ENCODE measurements at regions not wholly inside any gene's neighbourhood (a gene's known extent, or its start where the extent isn't known, plus 50 kb on each side); places are given as distances from the start of the nearest gene placed in this dataset.

DNA sequence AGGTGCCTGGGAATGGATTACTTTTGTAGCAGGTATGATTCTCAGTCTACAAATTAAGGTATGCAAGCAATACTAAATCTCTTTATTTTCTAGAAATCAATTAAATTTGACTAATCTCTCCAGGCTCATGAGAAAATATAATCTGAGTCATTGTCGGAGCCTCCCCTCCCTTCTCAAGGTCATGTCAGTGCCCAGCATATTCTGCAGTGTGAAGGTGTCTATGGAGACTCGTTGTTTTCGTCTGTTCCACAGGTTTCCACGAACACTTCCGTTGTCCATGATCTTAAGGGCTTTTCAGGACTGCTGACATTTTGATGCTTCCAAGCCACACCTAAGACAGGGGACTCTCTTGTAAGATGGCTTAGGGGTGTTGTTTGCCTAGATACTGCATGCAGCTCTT is 56.6 kb upstream of the SCOC start:
- no peak for DNase-seq
- intact Hi-C loops (cut with DNase I): no loop called here

DNA sequence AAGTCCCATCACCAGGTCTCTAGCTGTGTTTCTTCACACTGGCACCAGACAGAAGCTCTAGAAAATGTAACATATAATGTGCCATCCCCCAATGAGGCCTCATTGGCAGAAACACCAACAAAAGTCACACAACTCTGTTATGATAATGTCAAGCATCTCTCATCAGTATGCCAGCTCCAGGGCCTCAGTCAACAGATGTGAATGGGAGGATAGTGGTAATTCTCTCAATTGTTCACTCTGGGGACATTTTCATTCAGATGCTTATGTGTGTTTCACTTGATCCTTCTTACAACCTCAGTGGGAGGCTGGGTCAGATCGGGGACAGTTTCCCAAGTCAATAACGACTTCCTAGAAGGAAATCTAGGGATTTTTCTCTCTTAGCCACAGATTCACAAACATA is 57.5 kb upstream of the SCOC start:
- DNase-seq: no peak
- intact Hi-C loops (cut with DNase I): no loop called here

- intact Hi-C loops (cut with DNase I): no loop called here
- no peak for DNase-seq
Measured at GRCh38 chr4:140315438-140315837, 58.0 kb upstream of the SCOC start.

DNA sequence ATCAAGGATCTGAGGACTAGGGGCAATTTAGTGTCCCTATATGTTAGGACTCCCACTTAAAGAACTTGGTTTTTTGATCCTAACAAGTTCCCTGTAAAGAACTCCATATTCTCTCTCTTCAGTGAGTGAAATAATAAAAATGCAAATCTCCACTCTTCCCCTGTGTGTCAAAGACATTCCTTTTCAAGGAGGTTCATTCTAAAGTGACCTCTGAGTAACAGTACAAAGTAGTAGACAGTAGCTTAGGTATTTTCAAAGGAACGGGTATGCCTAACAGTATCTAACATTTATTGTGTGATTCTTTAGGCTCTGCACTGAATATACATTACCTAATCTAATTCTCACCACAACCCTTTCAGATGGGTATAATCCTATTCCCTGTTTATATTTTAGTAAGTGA is 58.4 kb upstream of the SCOC start:
- intact Hi-C loops (cut with DNase I): no loop called here
- DNase-seq: no peak

GRCh38 chr4:140312100-140312499 is 61.3 kb upstream of the SCOC start:
- DNase-seq: peak in 1 of 42 donors; percentile 5
- intact Hi-C loops (cut with DNase I): no loop called here

DNA sequence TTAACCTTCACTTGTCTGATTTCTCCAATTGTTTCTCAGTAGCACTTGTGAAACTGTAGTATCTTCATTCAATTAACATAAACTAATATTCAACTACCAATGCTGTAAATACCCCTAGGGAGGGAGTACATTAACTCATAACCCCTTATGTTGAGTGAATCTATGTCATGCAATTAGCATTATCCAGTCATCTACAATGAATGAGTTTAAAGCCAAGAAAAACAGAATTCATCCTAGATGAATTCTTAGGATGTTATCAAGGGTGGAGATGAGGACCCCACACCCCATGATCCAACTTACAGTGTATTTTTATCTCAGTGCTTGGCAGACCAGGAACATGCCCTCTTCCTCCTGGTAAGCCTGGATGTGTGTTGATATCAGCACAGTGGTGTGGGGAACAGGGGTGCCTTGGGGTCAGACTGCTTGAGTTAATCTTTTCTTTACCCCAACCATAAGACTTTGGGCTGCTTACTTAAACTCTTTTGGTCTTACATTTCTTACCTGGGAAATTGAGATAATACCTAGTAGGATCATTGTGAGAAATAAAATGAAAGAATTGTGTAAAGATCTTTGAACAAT is 62.1 kb upstream of the SCOC start:
- intact Hi-C loops (cut with DNase I): no loop called here
- DNase-seq: peak in 1 of 42 donors; percentile 8

DNA sequence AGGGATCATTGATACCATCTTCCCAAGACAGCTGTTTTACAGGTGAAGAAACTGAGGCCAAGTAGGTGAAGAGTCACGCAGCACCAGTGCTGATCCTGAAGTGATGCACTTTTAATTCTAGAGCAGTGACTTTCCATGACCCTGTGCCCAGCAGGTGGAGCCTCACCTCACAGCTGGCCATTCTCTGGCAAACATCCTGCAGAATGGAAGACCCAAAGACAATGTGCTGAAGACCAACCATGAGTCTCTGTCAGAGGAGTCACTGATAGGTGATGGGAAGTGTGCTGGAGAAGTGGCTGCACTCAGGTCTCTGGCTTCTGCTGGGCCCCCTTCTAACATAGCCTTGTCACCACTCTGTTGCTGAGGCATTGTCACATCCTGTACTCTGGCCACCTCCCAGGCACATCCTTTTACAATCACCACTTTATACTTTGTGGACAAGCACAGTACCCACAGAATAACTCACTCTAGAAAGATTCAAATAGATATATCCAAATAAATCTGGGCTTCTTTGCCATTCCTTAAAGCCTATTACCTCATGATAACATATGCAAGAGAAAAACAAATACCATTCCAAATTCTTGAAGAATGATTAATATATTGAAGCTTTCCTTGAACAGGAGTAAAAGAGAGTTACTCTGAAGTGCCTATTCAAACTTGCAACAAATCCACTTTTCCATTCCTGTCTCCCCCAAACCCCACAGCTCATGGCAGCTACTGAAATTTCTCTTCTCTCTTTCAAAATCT is 64.1 kb upstream of the SCOC start:
- peak in 1 of 42 donors; percentile 41 for DNase-seq
- intact Hi-C loops (cut with DNase I): no loop called here

DNA sequence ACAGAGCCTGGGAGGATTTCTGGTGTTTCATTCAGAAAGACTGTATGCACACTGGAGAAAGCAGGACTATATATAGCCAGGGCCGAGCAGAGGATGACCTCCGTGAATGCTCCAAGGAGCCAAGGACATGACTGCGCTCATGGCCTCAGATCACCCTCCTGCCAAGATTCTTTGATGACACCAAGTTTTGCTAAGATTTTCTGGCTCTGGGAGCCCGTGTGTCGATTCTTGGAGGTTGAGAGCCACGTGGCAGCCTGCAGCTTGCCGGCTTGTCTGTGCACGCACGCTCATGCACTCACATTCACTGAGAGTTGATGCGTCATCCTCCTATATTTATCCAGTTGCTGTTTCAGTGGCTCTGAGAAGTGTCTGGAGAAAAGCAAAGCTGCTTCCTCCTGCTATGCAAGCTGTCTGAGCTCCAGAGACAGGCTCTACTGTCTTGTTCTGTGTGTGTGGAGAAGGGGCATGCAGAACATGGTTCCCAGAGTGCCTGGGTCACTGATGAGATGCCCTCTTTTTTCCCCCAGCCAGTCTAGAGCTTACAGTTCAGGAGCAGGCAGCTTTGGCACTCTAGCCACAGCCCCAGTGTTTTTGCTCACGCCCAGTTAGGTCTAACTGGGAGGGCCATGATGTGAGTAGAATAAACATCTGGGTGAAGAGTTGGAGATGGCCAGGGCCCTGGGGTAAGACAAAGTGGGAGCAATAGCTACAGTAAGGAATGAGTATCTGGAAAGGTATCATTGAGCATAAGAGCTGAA is 64.9 kb upstream of the SCOC start:
- DNase-seq: peak in 41 of 42 donors; percentile 26 to 90 (median 71)
- intact Hi-C loops (cut with DNase I): no loop called here

DNA sequence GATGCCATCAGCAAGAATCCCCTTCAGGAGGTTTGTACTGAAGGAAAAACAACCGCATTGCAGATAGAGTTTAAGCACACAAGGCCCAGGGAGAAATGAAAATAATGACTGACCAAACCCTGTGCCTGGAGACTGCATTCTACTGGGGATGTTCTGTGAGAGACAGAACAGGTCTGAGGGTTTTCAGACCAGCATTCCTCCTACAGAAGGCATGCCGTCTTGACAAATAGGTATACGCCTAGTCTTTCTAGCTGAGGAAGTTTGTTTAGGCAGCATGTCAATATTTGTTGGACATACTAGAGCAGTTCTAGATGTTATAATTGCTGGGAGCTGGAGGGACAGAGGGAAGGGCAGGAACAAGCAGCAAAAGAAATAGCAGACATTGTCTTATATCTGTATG is 68.4 kb upstream of the SCOC start:
- DNase-seq: peak in 1 of 42 donors; percentile 21
- intact Hi-C loops (cut with DNase I): no loop called here

DNA sequence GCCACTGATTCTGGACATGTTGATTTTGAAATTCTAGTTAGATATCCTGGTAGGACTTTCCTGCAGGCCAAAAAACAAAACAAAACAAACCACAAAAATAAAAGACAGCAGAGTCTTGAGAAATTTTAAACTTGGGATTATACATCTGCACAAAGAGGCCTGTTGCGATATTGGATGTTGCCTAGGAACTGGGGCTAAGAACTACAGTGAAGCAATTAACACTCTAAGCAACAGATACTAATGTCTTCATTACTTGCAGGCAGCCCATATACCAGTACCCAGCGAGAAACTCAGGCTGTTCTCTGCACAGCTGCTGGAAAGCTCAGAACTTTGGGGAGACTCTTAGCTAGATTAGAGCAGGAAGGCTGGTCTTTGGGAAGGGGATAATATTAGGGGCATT is 69.1 kb upstream of the SCOC start:
- intact Hi-C loops (cut with DNase I): no loop called here
- peak in 1 of 42 donors; percentile 4 for DNase-seq

- intact Hi-C loops (cut with DNase I): no loop called here
- peak in 5 of 42 donors; percentile 25 to 68 (median 45) for DNase-seq
Measured at GRCh38 chr4:140302151-140302859, 71.1 kb upstream of the SCOC start.

- DNase-seq: peak in 14 of 42 donors; percentile 10 to 61 (median 36)
- intact Hi-C loops (cut with DNase I): no loop called here
Measured at GRCh38 chr4:140300271-140300970, 73.0 kb upstream of the SCOC start.

DNA sequence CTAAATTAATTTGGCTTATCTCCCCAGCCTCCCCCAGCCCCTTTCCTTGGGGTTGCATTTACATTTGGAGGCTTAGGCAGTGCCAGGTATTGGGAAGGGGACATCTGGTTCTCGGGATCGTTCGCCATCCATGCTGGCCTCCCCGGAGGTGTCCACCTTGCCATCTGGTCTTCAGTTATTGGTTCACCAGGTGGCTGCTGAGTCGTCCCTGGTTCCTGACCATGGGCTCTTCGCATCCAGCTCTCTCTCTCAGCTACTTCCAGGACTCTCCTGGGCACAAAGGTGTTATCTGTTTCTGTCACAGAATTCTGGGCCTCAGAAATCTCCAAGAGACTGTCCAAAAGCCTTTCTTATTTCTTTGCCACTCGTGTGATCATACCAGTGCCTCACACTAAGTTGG is 75.4 kb upstream of the SCOC start:
- intact Hi-C loops (cut with DNase I): no loop called here
- no peak for DNase-seq

GRCh38 chr4:140297221-140297570 is 76.2 kb upstream of the SCOC start:
- peak; percentile 45 to 91 (median 70) for DNase-seq
- intact Hi-C loops (cut with DNase I): no loop called here

GRCh38 chr4:140296335-140297220 is 76.9 kb upstream of the SCOC start:
- intact Hi-C loops (cut with DNase I): no loop called here
- DNase-seq: peak in 14 of 42 donors; percentile 14 to 57 (median 28)

- DNase-seq: no peak
- intact Hi-C loops (cut with DNase I): no loop called here
Measured at GRCh38 chr4:140293979-140294378, 79.5 kb upstream of the SCOC start.

DNA sequence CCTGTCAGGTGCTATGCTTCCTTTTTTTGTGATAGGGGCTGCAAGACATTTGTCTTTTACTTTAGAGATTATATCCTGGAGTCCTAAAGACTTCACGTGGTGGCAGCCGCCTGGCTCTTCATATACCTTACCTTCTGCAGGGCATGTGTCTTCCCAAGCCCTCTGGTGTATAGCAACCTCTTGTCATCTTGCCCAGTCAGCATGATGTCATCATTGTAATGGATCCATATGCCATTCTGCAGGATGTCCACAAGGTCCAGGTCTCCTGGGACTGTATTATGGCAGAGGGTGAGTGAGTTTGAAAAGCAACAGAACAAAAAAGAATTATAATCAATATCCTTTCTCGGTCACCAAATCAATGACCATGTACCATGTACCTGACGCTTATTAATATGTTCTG is 82.2 kb upstream of the SCOC start:
- DNase-seq: no peak
- intact Hi-C loops (cut with DNase I): no loop called here

DNA sequence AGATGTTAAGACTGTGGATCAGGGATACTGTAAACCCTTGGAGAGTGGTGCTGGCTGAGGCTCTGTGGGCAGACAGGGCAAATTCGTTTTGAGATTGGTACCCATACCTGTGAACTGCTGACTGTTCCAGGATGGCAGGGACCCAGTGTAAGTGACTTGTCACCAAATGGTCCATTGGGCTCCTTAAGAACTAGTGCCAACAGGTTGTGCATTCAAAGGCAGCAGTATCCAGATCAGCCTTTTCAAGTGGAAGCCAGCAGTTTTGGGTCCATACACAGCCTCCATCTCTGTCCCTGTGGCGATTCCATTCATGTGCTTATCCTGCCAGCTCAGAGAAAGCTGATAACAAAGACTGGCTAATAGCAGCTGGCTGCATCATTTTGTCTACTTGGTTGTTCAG is 84.0 kb upstream of the SCOC start:
- no peak for DNase-seq
- intact Hi-C loops (cut with DNase I): no loop called here

Measured in head of caudate nucleus (tissue), 42 donors.